HG03060 (cell line): ENCODE measurements at regions not wholly inside any gene's neighbourhood (a gene's known extent, or its start where the extent isn't known, plus 50 kb on each side); places are given as distances from the start of the nearest gene placed in this dataset.
"Not testable (repeated sequence)": the region's sequence is repeated elsewhere in the genome, so short reads cannot be mapped to it uniquely, and the experiment has no call there.

Experiments
- ATAC-seq: cut with Tn5 transposase; IDR thresholded peaks from one replicate; pipeline ENCODE4 v1.9.1; 2021; ENCODE audit warnings: low read depth, moderate number of reproducible peaks; ENCODE audit not compliant: unreplicated experiment

DNA sequence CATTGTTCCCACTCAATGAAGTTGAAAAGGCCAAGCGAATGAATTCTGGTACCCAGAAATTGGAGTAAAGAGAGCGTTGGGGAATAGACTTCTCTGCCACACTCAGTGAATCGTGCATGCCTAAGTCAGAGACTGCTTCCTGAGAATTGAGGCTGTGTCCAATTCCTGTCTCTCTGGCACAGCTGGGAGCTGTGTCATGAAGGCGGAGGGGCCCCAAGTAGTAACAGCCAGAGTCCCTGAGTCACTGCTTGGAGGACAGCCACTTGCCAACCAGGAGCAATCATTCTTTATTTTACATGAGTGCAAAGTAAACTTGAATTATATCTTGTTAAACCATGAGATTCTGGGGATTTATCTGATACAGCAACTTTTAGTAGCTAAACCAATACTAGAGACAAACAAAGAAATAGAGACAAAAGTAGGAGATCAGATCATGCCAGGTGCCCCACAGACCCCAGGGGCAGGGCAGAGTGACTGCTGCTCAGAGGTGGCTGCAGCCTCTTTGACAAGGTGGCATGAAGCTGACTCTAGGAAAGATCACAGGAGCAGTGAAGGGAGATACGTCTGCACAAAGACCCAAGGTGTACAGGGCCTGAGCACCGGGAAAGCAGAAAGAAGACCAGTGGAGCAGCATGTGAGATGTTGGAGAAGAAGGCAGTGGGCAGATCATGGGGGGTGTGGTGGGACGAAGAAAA lies 246.0 kb downstream of the GADD45G start:
- no peak for ATAC-seq

DNA sequence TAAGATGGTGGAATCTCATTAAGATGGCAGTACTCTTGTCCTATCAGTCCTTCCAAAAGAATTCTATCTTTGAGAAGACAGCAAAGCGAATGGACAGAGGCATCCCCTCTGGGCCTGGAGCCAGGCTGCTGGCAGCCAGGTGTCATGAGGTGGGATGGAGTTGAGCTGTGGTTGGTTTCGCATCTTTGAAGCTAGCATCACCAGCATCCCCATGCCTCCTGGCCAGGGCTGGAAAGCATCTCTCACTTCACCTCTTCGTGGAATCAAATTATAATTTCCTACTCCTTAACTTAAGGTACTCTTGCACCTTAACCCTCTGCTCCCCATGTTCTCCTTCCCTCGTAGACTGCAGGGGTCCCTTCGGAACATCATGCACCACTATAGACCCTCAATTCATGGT lies 248.3 kb downstream of the GADD45G start:
- ATAC-seq: no peak

DNA sequence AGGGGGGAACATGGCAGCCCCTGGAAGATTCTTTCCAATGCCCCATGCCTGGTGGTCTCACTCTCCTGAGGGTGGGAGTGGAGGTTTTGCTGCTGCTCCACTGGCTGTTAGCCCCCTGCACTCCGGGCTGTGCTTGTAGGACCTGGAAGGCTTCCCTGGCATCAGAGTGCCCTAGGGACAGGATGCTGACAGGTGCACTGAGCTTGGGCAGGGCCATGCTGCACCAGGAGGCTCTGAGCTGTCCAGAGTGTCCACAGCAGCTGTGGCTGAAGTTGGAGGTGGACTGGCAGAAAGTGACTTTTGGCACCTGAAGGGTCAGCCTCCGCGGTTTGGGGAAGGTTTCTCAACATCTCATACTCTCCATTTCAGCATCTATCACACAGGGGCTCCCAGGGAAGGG lies 249.1 kb downstream of the GADD45G start:
- no peak for ATAC-seq

DNA sequence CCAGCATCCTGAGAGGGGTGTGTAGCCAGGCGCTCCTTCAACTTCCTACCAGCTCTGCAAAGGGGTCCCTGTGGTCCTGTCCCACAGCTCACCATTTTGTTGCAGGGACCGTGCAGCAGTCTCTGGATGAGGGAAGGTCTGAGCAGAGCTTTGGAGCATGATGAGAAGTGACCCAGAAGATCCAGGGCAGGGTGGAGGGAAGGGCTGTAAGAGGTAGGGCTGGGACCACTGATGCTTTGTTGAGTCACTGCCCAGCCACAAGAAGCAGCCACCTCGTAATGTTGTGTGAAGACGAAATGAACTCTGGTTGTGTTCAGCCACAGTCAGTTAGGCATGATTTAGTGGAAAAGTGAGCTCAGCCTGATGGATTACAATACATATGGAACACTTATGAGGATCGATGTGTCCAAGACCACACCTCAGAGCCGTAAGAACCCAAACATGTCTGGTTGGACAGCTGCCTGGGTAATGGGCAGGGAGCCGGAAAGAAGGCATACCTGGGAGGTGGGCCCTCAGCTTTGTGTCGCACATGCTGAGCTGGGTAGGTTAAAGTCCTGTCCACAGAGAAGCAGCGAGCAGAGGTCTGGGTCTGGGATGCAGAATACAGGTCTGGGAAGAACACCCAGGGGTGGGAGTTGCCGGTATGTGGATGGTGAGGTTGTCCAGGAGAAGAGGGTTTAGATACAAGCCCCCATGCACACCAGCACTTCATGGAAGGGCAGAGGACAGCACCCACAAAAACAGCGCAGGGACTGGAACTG lies 250.1 kb downstream of the GADD45G start:
- no peak for ATAC-seq

DNA sequence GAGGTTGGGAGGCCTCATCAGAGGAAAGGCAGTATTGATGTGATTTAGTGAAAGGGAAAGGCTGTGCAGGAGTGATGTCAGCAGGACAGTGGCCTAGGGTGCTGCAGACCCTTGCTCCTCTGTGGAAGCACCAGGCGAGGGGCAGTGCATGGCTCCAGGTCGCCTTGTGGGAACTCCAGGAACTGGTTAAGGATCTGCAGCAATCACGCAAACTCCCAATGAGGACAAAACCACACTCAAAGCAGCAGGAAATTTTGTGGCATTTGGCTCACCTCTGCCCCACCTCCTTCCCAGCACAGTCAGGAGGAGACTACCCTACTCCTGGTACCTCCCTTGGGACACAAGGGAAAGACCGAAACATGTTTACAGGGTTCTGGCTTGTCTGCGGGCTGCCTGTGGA lies 251.5 kb downstream of the GADD45G start:
- ATAC-seq: not testable (repeated sequence)

DNA sequence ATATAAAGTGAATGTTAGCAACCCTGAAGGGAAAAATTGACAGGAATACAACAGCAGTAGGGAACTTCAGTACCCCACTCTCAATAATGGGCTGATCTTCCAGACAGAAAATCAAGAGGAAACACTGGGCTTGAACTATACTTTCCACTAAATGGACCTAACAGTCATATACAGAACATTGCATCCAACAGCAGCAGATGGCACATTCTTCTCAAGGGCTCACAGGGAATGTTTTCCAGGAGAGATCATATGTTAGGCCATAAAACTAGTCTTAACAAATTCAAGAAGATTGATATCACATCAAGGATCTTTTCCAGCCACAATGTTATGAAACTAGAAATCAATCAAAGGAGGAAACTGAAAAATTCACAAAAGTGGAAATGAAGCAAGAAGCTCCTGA lies 252.1 kb downstream of the GADD45G start:
- not testable (repeated sequence) for ATAC-seq

DNA sequence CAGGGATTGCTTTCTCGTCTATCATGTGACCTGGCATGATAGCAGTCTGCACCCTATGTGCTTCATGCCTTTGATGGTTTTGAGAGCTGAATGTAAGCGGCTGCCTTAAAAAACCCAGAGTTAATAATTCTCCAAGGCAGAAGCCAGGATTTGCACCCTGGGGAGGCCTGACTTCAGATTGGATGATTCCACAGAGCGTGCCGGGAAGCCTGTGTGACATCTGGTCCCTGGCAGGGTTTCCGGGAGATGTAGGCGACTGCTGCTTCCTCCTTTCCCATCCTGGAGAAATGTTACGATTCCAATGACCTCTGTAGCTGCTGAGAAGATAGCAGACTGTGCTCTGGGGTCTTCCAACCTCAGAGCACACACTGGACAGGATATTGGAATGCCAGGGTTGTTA lies 255.0 kb downstream of the GADD45G start:
- not testable (repeated sequence) for ATAC-seq

DNA sequence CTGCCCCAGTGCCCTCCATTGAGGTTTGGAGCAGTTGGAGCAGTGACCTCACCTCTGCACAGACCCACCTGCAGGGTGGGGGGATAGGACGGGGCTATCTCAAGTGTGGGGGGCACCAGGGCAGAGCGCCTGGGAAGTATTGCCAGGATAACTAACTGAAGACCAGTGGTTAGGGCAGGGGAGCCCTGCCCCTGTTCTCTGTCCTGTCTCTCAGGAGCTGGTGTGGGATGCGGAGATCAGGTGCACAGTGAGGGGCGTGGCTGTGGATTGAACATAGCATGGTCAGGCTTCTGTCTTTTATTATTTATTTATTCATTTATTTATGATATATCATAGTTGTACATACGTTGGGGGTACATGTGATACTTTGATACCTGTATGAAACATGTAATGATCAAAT lies 256.6 kb downstream of the GADD45G start:
- not testable (repeated sequence) for ATAC-seq

DNA sequence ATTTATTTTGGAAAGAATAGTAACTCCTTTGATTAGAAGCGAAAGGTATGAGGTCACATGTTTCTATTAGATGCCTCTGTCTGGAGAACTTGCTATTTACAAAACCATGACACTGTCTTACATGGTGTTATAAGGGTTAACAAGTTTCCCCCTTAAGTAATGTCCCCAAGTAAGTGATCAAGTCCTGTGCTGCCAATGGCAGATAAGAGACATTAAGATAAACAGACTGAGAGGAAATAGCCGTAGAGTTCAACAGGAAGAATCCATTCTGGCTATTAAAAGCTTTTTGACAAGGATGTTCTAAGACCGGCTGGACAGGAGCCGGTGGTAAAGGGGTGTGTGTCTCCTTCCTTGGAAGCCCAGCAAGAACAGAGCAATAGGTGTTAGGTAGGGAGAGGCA lies 257.5 kb downstream of the GADD45G start:
- no peak for ATAC-seq

DNA sequence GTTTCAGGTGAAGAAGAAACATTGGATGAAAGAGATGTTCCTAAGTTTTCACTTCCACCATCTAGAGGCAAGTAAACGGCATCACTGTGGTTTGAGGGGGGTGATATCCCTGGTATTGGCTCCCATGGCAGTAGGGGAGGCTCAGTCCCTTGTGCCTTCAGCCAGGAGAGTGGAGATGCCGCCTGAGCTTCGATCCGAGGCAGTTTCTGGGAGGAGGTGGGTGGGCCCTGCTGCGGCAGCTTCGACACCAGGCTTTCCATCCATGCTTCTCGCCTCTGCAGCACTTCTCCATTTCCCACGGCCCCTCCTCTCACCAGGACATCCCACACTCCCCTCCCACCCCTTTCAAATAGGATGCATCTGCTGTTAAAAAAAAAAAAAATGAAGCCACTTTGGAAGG lies 258.3 kb downstream of the GADD45G start:
- no peak for ATAC-seq

DNA sequence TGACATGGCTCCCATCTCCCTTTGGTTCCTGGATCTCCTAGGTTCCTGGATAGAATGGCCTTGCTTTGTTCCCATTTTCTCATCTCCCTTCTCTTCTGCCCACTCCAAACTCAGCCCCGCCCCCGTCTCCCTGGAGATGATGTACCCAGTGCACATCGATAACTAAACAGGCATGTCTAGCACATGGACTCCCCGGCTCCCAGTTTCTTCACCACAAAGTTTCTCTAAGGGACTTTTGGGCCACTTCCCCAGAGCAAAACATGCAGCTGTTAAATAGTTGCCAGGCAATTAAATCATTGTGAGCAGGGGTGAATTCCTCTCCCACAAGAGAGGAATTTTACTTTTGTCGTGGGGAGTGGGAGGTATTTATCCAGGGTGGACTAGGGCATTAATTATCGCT lies 259.0 kb downstream of the GADD45G start:
- ATAC-seq: no peak

DNA sequence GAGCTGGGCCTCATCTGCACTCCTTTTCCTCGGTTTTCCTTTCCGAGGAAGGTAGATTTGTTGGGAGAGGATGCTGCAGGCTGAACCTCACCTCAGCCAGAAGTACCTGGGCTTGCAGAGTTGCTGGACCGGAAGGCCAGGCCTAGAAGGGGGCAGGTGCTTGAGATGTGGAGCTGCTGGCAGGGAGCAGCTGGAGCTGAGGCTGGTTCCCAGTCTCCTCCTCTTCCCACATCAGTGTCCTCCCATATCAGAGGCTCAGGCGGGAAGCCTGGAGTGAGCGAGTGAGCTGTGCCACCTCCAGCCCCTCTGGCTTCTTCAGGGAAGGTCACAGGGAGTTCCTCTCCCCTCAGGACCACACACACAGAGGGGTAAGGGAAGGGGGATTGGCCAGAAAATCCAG lies 259.4 kb downstream of the GADD45G start:
- ATAC-seq: no peak

DNA sequence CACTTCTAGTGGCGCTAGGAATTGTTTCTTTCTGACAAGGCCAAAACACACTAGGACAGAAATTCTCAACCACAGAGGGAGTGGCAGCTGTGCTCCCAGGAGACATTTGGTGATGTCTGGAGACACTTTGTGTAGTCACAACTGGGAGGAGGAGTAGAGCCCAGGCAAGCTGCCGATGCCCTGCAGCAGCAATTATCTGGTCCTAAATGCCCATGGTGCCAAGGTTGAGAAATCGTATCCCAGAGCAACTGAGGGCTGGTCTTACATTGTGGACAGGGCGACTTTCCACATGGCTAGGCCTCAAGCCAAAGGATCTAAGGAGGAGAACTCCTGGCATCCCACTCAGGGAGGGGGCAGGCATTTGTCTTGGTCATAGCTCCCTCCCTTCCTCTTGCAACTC lies 259.9 kb downstream of the GADD45G start:
- ATAC-seq: no peak

DNA sequence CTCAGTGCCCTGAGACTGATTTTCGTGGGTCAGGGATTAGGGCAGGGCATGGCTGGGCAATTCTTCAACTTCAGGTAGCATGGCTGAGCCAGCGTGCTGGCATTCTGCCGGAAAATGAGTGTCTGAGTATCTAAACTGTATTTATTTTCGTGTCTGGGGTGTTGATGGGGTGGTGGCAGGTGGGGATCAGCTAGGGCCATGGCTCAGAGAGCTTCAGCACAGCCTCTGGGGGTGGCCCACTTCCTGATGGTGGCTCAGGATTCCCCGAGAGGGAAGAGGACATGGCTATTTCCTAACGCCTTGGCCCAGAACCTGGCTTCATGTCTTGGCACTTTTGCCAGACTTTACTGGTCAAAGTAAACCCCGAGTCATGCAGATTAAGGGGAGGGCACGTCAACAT lies 260.5 kb downstream of the GADD45G start:
- ATAC-seq: no peak

DNA sequence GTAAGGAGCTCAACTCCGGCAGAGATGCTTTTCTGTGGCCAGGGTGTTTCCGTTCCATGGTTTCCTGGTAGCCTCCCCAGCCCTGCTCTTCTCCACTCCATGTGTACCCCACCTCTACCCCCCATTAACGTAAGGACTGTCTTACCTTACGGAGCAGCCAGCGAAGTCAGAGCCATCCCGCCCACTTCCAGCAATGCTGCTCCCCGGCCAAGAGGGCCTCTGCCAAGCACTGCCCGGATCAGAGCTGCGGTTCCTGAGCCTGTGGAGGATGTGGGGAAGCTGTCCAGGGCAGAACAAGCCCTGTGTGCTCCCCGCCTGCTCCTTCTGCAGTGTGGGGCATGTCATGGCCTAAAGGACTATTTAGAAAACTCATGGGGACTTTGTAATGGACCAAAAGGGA lies 261.2 kb downstream of the GADD45G start:
- ATAC-seq: no peak

DNA sequence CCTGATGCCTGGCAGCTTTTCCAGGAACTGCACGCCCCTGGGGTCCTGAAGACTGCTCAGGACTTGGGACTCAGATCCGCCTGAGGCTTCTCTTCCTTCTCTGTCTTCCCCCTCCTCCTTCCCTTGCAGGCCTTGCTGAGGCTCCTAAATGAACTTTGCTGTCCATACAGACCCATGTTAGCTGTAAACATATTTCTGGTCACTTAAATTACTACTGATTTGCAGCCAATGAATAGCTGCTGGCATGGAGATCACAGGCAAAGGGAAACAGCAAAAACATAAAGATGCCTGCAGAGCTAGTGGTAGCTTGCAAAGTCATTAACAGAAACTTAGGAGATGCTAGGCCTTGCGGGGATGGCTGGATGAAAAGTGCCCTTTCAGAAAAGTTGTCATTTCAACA lies 261.9 kb downstream of the GADD45G start:
- ATAC-seq: no peak

DNA sequence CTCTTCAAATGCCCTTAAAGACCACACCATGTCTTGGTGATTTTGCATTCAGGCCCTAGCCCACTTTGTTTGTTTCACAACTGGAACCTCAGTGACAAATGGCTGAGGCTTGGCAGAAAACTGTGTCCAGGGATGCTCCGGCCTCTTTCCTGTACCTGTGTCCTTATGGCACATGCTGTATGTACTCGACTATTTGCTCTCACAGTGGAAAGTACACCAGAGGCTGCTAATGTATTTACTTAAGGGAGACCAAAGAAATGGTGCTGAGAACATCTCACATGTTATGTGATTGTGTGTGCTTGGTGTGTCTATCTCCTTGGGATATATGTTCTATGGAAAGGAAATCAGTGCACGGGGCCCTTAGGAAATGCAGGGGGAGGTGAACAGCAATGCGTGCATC lies 263.3 kb downstream of the GADD45G start:
- no peak for ATAC-seq

DNA sequence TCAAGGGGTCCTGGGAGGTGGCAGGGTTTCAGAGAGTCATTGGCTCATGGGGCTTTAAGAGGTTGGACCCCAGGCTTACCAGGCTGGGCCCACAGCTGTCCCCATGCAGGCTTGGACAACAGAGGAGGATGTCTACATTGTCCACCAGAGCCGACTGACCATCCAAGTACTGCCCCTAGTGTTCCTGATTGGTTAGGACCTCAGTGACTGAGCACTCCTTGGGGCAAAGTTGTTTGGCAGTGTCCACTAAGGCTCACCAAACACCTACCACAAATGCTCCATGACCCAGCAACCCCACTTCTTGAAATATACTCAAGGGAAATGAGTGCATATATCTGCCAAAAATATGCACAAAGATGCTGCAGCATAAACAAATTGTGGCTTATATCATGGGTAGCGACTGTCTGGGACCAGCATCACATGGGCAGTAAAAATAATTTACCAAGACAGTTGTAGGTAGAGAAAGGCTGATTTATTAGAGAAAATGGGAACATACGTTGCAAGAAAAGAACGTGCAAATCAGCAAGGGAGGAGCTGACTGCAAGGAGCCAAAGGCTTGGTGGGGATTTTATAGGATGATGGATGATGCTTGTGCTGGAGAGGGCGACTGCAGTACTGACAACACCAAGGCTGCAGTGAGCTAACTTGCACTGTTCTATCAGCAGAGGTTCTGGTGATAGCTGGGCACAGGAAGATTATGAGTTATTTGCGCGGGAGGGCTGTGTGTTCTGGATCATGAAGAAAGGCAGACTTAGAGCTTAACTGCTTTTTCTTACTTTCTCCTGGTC lies 265.2 kb downstream of the GADD45G start:
- ATAC-seq: no peak

DNA sequence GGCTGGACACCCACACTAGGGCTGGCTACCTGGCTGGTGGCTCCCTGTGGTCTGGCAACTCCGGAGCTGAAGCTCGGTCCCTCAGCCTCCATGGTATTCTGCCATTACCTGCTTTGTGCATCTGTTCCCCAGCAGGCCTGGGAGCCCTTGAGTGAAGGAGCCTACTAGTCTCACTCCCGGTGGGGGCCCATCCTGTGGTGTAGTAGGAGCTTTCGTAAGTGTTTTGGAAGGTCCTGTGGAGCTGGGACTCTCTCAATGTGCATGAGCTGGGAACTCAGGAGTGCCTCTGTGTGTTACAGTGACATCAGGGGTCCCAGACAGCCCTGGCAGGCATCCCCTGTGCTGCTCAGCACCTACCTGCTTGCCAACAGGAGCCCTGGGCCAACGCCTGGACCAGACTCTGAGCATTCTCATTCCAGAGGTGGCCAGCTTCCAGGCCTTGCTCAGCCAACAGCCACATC lies 267.1 kb downstream of the GADD45G start:
- ATAC-seq: no peak

DNA sequence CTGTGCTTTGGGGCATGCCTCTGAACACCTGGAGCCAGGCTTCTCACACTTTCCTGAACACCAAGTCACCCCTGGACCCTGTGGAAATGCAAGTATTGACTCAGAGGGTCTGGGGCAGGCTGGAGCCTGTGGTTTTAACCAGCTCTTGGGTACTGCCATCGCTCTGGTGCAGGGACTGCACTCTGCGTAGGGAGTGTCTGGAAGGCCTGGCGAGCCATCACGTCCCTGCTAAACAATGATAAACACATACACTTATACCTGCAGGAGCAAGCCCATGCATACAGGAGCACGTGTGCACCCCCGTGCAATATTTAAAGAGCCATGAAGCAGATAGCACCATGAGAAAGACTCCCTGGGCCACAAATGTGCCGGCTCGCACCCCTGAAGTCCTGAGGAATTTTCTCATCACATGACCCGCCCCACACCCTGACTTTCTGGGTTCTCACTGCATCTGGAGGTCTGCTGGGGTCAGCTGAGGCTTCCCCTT lies 267.7 kb downstream of the GADD45G start:
- ATAC-seq: no peak
